Naive thymus-derived CD4-positive, alpha-beta T cell (primary cell): ENCODE measurements at regions not wholly inside any gene's neighbourhood (a gene's known extent, or its start where the extent isn't known, plus 50 kb on each side); places are given as distances from the start of the nearest gene placed in this dataset.

Experiments
- ATAC-seq: fragments of 150-1000 bp; cut with Tn5 transposase; 2 replicates; pipeline ENCODE4 v1.10.0; 2021; ENCODE audit warnings: mild to moderate bottlenecking, moderate library complexity
- CTCF ChIA-PET: fragments of 350-600 bp; sonication (Branson Sonifier 250); formaldehyde crosslinking; loops from one replicate; lab custom pipeline; 2021; ENCODE audit warnings: antibody characterized with exemption; lab: Charles Lee
- POLR2A ChIA-PET: fragments of 350-600 bp; sonication (Branson Sonifier 250); formaldehyde crosslinking; loops from one replicate; lab custom pipeline; 2021; ENCODE audit warnings: antibody characterized with exemption, inconsistent platforms; lab: Charles Lee
- DNase-seq, 9 donors: peaks; one replicate each; pipeline versions ENCODE4 v3.0.0 to v3.0.0-alpha.2; 2020 to 2022; ENCODE audit warnings: mixed read lengths in 1 of 9
- H3K27ac ChIP-seq: one replicate; pipeline ENCODE4 v1.7.0; 2013; ENCODE audit warnings: mild to moderate bottlenecking, low read depth, low read length, moderate library complexity
- H3K27me3 ChIP-seq, 2 donors: one replicate each; pipeline ENCODE4 v1.7.0; 2013; ENCODE audit warnings: low read length in 2 of 2, mild to moderate bottlenecking in 2 of 2, moderate library complexity in 2 of 2; ENCODE audit not compliant: control insufficient read depth in 2 of 2, insufficient read depth in 2 of 2
- H3K36me3 ChIP-seq, 3 experiments: 1 replicate in 2 of 3; 2 replicates in 1 of 3; pipeline ENCODE4 v1.7.0; 2013; ENCODE audit warnings: low read length in 3 of 3, mild to moderate bottlenecking in 3 of 3, moderate library complexity in 1 of 3; ENCODE audit not compliant: insufficient read depth in 3 of 3, control insufficient read depth in 2 of 3
- H3K4me1 ChIP-seq, 2 donors: one replicate each; pipeline ENCODE4 v1.7.0; 2013; ENCODE audit warnings: low read length in 2 of 2, mild to moderate bottlenecking in 2 of 2, moderate library complexity in 1 of 2; ENCODE audit not compliant: control insufficient read depth in 2 of 2, insufficient read depth in 2 of 2
- H3K4me3 ChIP-seq: 2 replicates; pipeline ENCODE4 v1.7.0; 2013; ENCODE audit warnings: mild to moderate bottlenecking, low read length
- H3K9me3 ChIP-seq, 3 experiments: 1 replicate in 2 of 3; 2 replicates in 1 of 3; pipeline ENCODE4 v1.7.0; 2013; ENCODE audit warnings: low read length in 3 of 3; ENCODE audit not compliant: control insufficient read depth in 2 of 3
- H3K27ac Mint-ChIP-seq, 9 donors: one replicate each; pipeline ENCODE4 v1.8.0; 2020 to 2022; ENCODE audit warnings: mixed read lengths in 9 of 9, mild to moderate bottlenecking in 8 of 9, moderate library complexity in 5 of 9, inconsistent platforms in 2 of 9
- H3K27me3 Mint-ChIP-seq, 5 donors: one replicate each; pipeline ENCODE4 v1.8.0; 2021 to 2022; ENCODE audit warnings: mixed read lengths in 5 of 5, mild to moderate bottlenecking in 1 of 5
- H3K36me3 Mint-ChIP-seq, 5 donors: one replicate each; pipeline ENCODE4 v1.8.0; 2020 to 2022; ENCODE audit warnings: mixed read lengths in 5 of 5, mild to moderate bottlenecking in 3 of 5, inconsistent platforms in 1 of 5
- H3K4me1 Mint-ChIP-seq, 7 donors: one replicate each; pipeline ENCODE4 v1.8.0; 2020 to 2022; ENCODE audit warnings: mixed read lengths in 7 of 7, mild to moderate bottlenecking in 3 of 7, inconsistent platforms in 1 of 7
- H3K4me3 Mint-ChIP-seq, 10 donors: one replicate each; pipeline ENCODE4 v1.8.0; 2020 to 2022; ENCODE audit warnings: mild to moderate bottlenecking in 10 of 10, mixed read lengths in 10 of 10, moderate library complexity in 6 of 10, inconsistent platforms in 2 of 10
- H3K9me3 Mint-ChIP-seq, 11 donors: one replicate each; pipeline ENCODE4 v1.8.0; 2020 to 2022; ENCODE audit warnings: mixed read lengths in 11 of 11, mild to moderate bottlenecking in 4 of 11, inconsistent platforms in 1 of 11, moderate library complexity in 1 of 11
- intact Hi-C, 2 donors: fragments of 100-400 bp; cut with micrococcal nuclease; formaldehyde crosslinking; loops; one replicate each; pipeline ENCODE4 v1.15.1; 2023

GRCh38 chr3:152713989-152714388 lies 120.9 kb upstream of the P2RY1 start:
- Mint-ChIP-seq H3K27ac (no peak overlapping the region), H3K9me3 (no peaks in the 10 kb centered on the region), H3K36me3 (no peaks in the 10 kb centered on the region), H3K4me1 (no peaks in the 10 kb centered on the region), H3K27me3 (peaks cover 0 to 12% (median 0%) of the 10 kb centered on the region in 5 donors), H3K4me3 (no peak overlapping the region)
- ChIA-PET POLR2A (no interaction called here), CTCF (no interaction called here)
- Histone ChIP-seq H3K27me3 (no peaks in the 10 kb centered on the region), H3K36me3 (no peaks in the 10 kb centered on the region), H3K4me1 (no peaks in the 10 kb centered on the region), H3K4me3 (no peak overlapping the region), H3K9me3 (no peaks in the 10 kb centered on the region), H3K27ac (no peak overlapping the region)
- DNase-seq = no peak
- intact Hi-C loops = no loop called here
- no peak for ATAC-seq

- POLR2A ChIA-PET = no interaction called here
- no peaks in the 10 kb centered on the region for H3K9me3 ChIP-seq
- Mint-ChIP-seq H3K4me1 (no peaks in the 10 kb centered on the region), H3K27me3 (peaks cover 0 to 12% (median 0%) of the 10 kb centered on the region in 5 donors), H3K36me3 (no peaks in the 10 kb centered on the region), H3K9me3 (no peaks in the 10 kb centered on the region), H3K4me3 (no peak overlapping the region), H3K27ac (no peak overlapping the region)
- H3K36me3 ChIP-seq = no peaks in the 10 kb centered on the region
- no peak for DNase-seq
- no peak overlapping the region for H3K4me3 ChIP-seq
- intact Hi-C loops = no loop called here
- no peak overlapping the region for H3K27ac ChIP-seq
- no peaks in the 10 kb centered on the region for H3K27me3 ChIP-seq
- no peaks in the 10 kb centered on the region for H3K4me1 ChIP-seq
- no peak for ATAC-seq
- CTCF ChIA-PET = no interaction called here
These were observed 120.4 kb upstream of the P2RY1 start for GRCh38 chr3:152714507-152714906.

GRCh38 chr3:152717252-152717651 lies 117.7 kb upstream of the P2RY1 start:
- ATAC-seq (no peak), DNase-seq (no peak)
- no peak overlapping the region for H3K4me3 ChIP-seq
- intact Hi-C loops = no loop called here
- H3K27ac Mint-ChIP-seq = no peak overlapping the region
- H3K4me1 ChIP-seq = no peaks in the 10 kb centered on the region
- H3K27me3 ChIP-seq = no peaks in the 10 kb centered on the region
- H3K36me3 Mint-ChIP-seq = no peaks in the 10 kb centered on the region
- no peak overlapping the region for H3K27ac ChIP-seq
- no peak overlapping the region for H3K4me3 Mint-ChIP-seq
- H3K9me3 ChIP-seq = no peaks in the 10 kb centered on the region
- H3K9me3 Mint-ChIP-seq = peaks cover 0 to 5% (median 0%) of the 10 kb centered on the region in 11 donors
- CTCF ChIA-PET = no interaction called here
- H3K4me1 Mint-ChIP-seq = no peaks in the 10 kb centered on the region
- no peaks in the 10 kb centered on the region for H3K36me3 ChIP-seq
- H3K27me3 Mint-ChIP-seq = peaks cover 3 to 18% (median 9%) of the 10 kb centered on the region in 5 donors
- POLR2A ChIA-PET = no interaction called here

GRCh38 chr3:152718810-152719209 lies 116.1 kb upstream of the P2RY1 start:
- H3K4me3 ChIP-seq = no peak overlapping the region
- H3K36me3 ChIP-seq = no peaks in the 10 kb centered on the region
- Mint-ChIP-seq H3K27me3 (peaks cover 4 to 18% (median 11%) of the 10 kb centered on the region in 5 donors), H3K4me3 (no peak overlapping the region), H3K36me3 (no peaks in the 10 kb centered on the region), H3K27ac (no peak overlapping the region), H3K9me3 (peaks cover 0 to 5% (median 0%) of the 10 kb centered on the region in 11 donors), H3K4me1 (no peaks in the 10 kb centered on the region)
- no peaks in the 10 kb centered on the region for H3K4me1 ChIP-seq
- no peak overlapping the region for H3K27ac ChIP-seq
- no peaks in the 10 kb centered on the region for H3K9me3 ChIP-seq
- H3K27me3 ChIP-seq = no peaks in the 10 kb centered on the region
- ATAC-seq (no peak), DNase-seq (no peak)
- ChIA-PET CTCF (no interaction called here), POLR2A (no interaction called here)
- intact Hi-C loops = no loop called here

GRCh38 chr3:152719264-152719663 lies 115.7 kb upstream of the P2RY1 start:
- Mint-ChIP-seq H3K4me1 (no peaks in the 10 kb centered on the region), H3K36me3 (no peaks in the 10 kb centered on the region), H3K27ac (no peak overlapping the region), H3K27me3 (peaks cover 7 to 18% (median 16%) of the 10 kb centered on the region in 5 donors), H3K4me3 (no peak overlapping the region), H3K9me3 (peaks cover 0 to 5% (median 0%) of the 10 kb centered on the region in 11 donors)
- H3K9me3 ChIP-seq = no peaks in the 10 kb centered on the region
- ATAC-seq = no peak
- CTCF ChIA-PET = no interaction called here
- H3K4me1 ChIP-seq = no peaks in the 10 kb centered on the region
- no peaks in the 10 kb centered on the region for H3K36me3 ChIP-seq
- no peak overlapping the region for H3K27ac ChIP-seq
- no peak overlapping the region for H3K4me3 ChIP-seq
- POLR2A ChIA-PET = no interaction called here
- H3K27me3 ChIP-seq = no peaks in the 10 kb centered on the region
- DNase-seq = no peak
- intact Hi-C loops = no loop called here

- no peaks in the 10 kb centered on the region for H3K27me3 ChIP-seq
- DNase-seq (no peak), ATAC-seq (no peak)
- H3K27me3 Mint-ChIP-seq = peaks cover 7 to 19% (median 17%) of the 10 kb centered on the region in 5 donors
- no peak overlapping the region for H3K4me3 ChIP-seq
- H3K27ac ChIP-seq = no peak overlapping the region
- H3K9me3 Mint-ChIP-seq = peaks cover 0 to 8% (median 0%) of the 10 kb centered on the region in 11 donors
- no peaks in the 10 kb centered on the region for H3K36me3 Mint-ChIP-seq
- no peak overlapping the region for H3K27ac Mint-ChIP-seq
- ChIA-PET CTCF (no interaction called here), POLR2A (no interaction called here)
- no peaks in the 10 kb centered on the region for H3K36me3 ChIP-seq
- intact Hi-C loops = no loop called here
- no peaks in the 10 kb centered on the region for H3K9me3 ChIP-seq
- H3K4me1 Mint-ChIP-seq = no peaks in the 10 kb centered on the region
- H3K4me3 Mint-ChIP-seq = no peak overlapping the region
- no peaks in the 10 kb centered on the region for H3K4me1 ChIP-seq
These were observed 113.8 kb upstream of the P2RY1 start for GRCh38 chr3:152720951-152721718.

GRCh38 chr3:152724270-152724669 lies 110.7 kb upstream of the P2RY1 start:
- ChIA-PET POLR2A (no interaction called here), CTCF (no interaction called here)
- H3K4me1 ChIP-seq = no peaks in the 10 kb centered on the region
- no peak for DNase-seq
- no peak overlapping the region for H3K4me3 Mint-ChIP-seq
- no peaks in the 10 kb centered on the region for H3K27me3 ChIP-seq
- no peak overlapping the region for H3K27ac Mint-ChIP-seq
- H3K36me3 Mint-ChIP-seq = no peaks in the 10 kb centered on the region
- peaks cover 6 to 19% (median 17%) of the 10 kb centered on the region in 5 donors for H3K27me3 Mint-ChIP-seq
- H3K4me3 ChIP-seq = no peak overlapping the region
- H3K9me3 ChIP-seq = no peaks in the 10 kb centered on the region
- peaks cover 0 to 2% (median 0%) of the 10 kb centered on the region in 7 donors for H3K4me1 Mint-ChIP-seq
- intact Hi-C loops = no loop called here
- H3K27ac ChIP-seq = no peak overlapping the region
- no peaks in the 10 kb centered on the region for H3K36me3 ChIP-seq
- no peak for ATAC-seq
- peaks cover 0 to 13% (median 0%) of the 10 kb centered on the region in 11 donors for H3K9me3 Mint-ChIP-seq
